GM12878 (cell line): ENCODE measurements at regions not wholly inside any gene's neighbourhood (a gene's known extent, or its start where the extent isn't known, plus 50 kb on each side); places are given as distances from the start of the nearest gene placed in this dataset.

Source experiments
- ETV6 ChIP-seq, 2 experiments: fragments of 450-650 bp in 1 of 2; IDR thresholded peaks in 1 of 2; conservative IDR thresholded peaks in 1 of 2; 2 replicates each; pipeline ENCODE4 v1.6.1; 2014; ENCODE audit warnings: antibody characterized with exemption in 1 of 2, borderline replicate concordance in 1 of 2, low read depth in 1 of 2, mild to moderate bottlenecking in 1 of 2, moderate library complexity in 1 of 2
- RCOR1 ChIP-seq: conservative IDR thresholded peaks from 2 replicates; pipeline ENCODE4 v1.6.1; 2012; ENCODE audit warnings: low read depth, low read length, improper control_type of control experiment

- TF ChIP-seq ETV6 (conservative IDR thresholded peaks at IDR 0.05 in 1 of 2, IDR thresholded peaks at IDR 0.05 in 1 of 2; ENCODE audit: borderline replicate concordance in 1 of 2, low read depth in 1 of 2) (no peak), RCOR1 (no peak)
Observed at GRCh38 chr5:129399069-129399468, 61.0 kb upstream of the ADAMTS19 start.
